Gastroesophageal sphincter (tissue), 3 donors: ENCODE measurements at regions not wholly inside any gene's neighbourhood (a gene's known extent, or its start where the extent isn't known, plus 50 kb on each side); places are given as distances from the start of the nearest gene placed in this dataset.

ENCODE experiments used
- POLR2A ChIP-seq, 2 donors: fragments of 450-650 bp; IDR thresholded peaks; one replicate each; pipeline ENCODE4 v1.6.1; 2017; ENCODE audit warnings: antibody characterized with exemption in 2 of 2, mild to moderate bottlenecking in 2 of 2, moderate library complexity in 1 of 2
- POLR2AphosphoS5 ChIP-seq: sonication (generic); formaldehyde crosslinking; IDR thresholded peaks from one replicate; pipeline ENCODE4 v1.6.1; 2017; ENCODE audit warnings: antibody characterized with exemption
- TF ChIP-seq, protein P1 (sequence below), 4 experiments: fragments of 200-600 bp in 2 of 4; fragments of 450-650 bp in 2 of 4; sonication (generic) in 1 of 4; IDR thresholded peaks; one replicate each; pipeline ENCODE4 v1.5.1; 2017 to 2019; ENCODE audit warnings: antibody characterized with exemption in 4 of 4, mild to moderate bottlenecking in 2 of 4, moderate library complexity in 2 of 4

DNA sequence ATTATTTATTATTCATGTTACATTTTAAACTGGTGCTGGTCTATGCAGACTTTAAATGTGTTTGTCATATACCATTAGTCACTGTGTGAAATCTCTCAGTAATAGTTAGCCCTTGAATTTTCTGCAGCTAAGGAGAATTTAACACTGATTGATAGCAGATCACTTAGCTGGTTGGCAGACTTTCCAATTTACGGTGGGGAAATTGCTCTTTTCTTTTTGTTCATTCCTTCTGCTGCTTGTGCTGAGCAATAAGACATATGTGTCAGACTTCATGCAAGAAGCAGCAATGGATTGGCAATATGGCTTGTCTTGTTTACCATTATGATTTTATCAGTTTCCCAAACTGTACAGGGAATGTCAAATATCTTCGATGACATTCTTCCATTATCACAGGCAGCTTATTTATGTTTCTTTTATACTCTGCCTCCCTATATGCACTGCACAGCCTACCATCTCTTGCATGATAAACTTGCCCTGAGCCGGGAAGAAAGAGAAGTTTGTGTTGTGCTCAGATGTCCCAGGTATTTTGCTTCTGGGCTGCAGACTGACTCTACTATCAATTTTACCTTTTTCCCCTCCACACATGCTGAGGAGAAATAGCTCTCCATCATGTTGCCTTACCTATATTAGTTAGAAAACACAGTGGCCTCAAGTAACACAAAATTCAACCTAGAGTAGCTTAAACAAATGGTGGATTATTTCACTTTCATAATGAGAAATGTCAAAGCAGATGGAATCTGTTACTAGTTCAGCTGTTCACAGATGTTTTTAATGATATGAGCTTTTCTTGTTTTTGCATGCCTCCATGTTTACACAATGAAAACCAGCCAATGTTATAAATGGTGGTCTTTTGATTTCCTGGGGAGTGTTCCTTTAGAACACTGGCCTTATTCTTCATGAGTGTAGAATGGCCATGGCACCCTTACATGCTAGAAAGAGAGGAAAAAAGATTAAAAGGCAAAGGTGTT is 968.1 kb upstream of the GOT2 start:
- TF ChIP-seq POLR2A (IDR thresholded peaks at IDR 0.05) (no peak), POLR2AphosphoS5 (no peak)
- TF ChIP-seq, protein P1, sequence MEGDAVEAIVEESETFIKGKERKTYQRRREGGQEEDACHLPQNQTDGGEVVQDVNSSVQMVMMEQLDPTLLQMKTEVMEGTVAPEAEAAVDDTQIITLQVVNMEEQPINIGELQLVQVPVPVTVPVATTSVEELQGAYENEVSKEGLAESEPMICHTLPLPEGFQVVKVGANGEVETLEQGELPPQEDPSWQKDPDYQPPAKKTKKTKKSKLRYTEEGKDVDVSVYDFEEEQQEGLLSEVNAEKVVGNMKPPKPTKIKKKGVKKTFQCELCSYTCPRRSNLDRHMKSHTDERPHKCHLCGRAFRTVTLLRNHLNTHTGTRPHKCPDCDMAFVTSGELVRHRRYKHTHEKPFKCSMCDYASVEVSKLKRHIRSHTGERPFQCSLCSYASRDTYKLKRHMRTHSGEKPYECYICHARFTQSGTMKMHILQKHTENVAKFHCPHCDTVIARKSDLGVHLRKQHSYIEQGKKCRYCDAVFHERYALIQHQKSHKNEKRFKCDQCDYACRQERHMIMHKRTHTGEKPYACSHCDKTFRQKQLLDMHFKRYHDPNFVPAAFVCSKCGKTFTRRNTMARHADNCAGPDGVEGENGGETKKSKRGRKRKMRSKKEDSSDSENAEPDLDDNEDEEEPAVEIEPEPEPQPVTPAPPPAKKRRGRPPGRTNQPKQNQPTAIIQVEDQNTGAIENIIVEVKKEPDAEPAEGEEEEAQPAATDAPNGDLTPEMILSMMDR (IDR thresholded peaks at IDR 0.05): no peak
